H54 (cell line): ENCODE measurements at regions not wholly inside any gene's neighbourhood (a gene's known extent, or its start where the extent isn't known, plus 50 kb on each side); places are given as distances from the start of the nearest gene placed in this dataset.

Source experiments
- DNase-seq: peaks from one replicate; pipeline ENCODE4 v3.0.0; 2011; ENCODE audit warnings: low spot score, mixed read lengths; ENCODE audit not compliant: insufficient read length
- FAIRE-seq: peaks from 3 replicates; lab custom pipeline; 2011; peaks lifted over from hg19 to GRCh38; lab: Jason Lieb, UNC
- POLR2A ChIP-seq: IDR thresholded peaks from 2 replicates; pipeline ENCODE4 v1.6.1; 2011; ENCODE audit warnings: low read depth, mild to moderate bottlenecking, low read length

DNA sequence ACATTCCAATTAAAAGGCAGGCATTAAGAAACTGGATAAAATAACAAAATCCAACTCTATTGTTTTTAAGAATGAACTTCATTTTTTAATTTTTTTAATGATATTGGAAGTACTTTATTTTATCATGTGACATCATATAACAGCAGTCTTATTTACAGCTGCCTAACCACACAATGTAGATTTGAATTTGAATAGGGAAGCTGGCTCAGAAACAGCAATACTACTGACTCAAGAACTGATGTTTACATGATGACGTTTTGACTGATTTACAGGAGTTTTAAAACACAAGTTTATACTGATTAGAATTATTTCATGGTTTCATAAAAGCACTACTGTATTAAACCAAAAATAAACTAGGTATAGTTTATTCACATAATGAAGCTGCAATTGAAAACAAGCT lies 348.7 kb upstream of the NR5A2 start:
- TF ChIP-seq POLR2A = no peak
- no peak for FAIRE-seq

DNA sequence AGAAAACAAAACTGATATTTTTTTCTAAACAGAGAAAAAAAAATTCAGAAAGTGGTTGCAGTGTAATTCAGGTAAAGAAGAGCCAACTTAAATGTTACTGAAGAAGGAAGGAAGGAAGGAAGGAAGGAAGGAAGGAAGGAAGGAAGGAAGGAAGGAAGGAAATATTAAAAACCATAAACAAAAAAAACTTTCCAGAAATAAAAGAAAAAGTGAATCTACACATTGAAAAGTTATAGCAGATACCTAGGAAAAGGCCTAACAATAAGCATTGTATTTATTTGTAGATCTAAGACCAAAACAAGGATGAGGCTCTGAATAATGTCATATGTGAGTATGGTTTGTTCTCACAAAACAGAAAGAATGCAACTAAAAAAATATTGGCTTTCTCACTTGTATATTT lies 345.4 kb upstream of the NR5A2 start:
- FAIRE-seq (no peak), DNase-seq (no peak)
- TF ChIP-seq POLR2A = no peak

More for the DNA sequence above, 348.7 kb upstream of the NR5A2 start:
- no peak for DNase-seq

DNA sequence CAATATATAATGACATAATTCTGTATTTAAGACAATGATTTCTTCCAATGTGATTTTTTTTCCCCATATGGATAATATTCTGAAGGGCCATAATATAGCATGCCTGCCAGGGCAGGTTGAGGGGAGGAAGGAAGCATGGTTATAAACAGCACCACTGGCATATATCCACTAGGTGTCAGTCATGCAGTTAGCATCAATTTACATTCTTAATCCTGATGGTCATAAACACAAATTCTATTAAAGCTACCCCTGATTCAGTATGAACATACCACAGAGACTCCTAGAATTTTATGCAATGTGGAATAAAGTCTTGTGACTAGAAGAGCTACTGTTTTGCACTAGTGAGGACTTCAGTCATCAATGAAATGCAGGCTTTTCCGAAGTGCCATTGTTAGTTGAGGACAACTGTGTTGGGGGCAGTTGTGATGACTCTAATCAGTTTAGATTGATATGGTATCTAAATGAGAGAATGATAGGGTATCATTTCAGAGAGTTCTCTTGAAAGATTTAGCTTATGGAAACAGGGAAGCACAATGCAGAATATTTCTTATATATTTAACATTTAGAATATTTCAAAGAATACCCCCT lies 342.7 kb upstream of the NR5A2 start:
- DNase-seq = peak; percentile 12
- FAIRE-seq = peak; percentile 99
- no peak for TF ChIP-seq POLR2A

DNA sequence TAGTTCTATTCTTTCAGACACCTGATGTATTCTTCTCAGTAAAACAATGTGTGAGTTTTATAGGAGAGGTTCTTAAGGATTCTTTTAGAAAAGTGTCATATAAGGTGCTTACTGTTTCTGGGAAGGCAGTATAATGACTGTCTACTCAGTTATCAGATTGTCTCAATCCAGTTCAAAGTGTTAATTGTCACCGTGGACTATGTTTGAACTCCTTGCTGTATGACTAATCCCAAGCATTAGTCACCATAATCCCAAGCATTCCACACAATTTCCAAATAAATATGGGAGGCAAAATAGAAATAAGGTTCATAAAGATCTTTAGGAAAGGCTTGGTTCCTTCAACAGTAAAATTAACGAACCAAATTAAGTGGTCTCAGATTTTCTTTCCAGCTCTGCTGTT lies 342.1 kb upstream of the NR5A2 start:
- no peak for TF ChIP-seq POLR2A
- FAIRE-seq (peak; percentile 77), DNase-seq (no peak)

DNA sequence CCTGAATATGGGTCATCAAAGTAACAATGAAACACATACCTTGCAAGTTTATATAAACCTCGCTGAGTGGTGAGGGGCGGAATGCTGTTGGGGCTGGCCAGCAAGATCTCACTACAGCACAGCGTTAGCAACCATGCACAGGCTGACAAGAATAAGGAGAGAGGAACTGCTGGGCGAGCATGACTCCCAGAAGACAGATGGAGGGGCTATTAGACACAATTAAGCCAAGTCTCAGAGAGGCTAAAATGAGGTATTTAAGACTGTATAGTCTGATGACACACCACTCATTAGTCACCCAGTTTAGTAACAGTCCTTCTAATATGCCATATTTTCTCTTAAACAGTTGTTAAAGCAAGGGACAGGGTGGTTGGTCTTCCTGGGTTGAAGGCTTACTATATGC lies 340.2 kb upstream of the NR5A2 start:
- DNase-seq (no peak), FAIRE-seq (no peak)
- no peak for TF ChIP-seq POLR2A

DNA sequence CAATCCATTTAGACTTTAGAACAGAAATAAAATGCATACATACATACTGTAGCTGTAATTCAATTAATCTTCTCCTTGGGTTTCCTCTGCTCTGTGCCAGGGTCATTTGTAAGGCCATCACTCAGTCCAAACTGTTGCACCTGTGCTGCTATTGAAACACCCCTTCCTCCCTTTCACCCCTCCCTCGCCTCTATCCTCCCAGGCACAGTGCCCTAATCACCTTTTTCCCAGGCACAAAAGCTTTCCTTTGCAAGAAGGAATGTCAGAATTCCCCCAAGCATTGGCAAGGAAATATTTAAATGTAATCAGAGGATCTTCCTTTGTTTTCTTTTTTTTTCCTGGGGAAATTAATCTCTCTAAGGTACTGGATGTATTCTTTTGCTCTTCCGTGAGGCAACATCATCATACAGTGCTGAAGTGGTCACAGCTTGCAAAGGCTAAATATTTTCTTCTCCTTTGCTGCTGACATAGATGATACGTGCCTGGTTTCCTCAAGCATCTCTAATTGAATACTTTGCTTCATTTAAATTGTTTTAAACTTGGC lies 339.3 kb upstream of the NR5A2 start:
- DNase-seq (no peak), FAIRE-seq (no peak)
- TF ChIP-seq POLR2A = no peak

DNA sequence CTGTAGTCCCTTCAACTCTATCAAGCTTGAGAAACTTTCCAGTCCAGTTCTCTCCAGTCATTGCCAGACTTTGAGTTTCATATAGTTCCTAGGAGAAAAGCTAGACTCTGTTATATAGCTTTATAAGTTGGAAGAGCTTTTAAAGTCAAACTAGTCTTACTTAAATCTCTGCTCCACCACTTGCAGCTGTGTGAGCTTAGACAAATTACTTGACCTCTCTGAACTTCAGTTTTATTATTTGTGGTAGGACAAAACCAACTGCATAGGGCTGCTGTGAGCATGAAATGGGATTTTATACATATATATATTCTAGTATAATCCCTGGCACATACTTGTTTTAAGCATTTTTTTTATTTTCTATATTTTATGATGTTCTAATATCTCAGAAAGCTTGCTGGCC lies 338.7 kb upstream of the NR5A2 start:
- no peak for FAIRE-seq
- DNase-seq = no peak
- TF ChIP-seq POLR2A = no peak

DNA sequence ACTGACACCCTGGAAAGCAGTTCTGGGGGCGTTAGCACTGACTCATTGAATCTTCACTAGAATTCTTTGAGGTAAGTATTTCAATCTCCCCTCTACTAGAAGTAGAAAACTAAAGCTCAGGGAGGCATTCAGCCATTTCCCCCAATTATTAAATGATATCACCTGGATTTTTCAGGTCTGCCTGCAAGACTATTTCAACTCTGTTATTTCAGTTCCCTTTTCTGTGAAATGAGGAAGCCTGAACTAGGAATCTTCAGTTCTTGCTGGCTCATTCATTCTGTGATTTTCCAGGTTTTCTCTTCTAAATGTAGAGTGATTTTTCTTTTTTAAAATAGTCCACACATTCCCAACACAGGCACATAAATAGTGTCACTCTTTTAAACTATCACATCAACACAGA lies 337.0 kb upstream of the NR5A2 start:
- TF ChIP-seq POLR2A = no peak
- DNase-seq (no peak), FAIRE-seq (no peak)

DNA sequence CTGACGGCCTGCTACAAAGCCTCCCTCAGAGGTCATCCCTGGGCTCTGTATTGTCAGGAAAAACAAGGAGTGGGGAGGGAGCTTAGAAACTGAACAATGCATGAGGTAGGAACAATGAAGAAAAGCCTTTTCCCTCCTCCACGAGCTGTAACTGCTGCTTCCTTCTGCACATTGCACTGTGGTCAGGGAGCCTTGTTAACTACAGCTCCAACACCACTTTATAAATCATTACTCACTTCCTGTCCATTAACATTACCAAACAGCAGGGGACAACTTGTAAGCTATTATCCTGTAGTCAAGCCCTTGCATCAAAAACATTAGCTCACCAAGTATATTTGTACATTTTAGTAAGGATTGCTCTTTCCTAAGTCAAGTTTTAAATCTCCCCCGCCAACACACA lies 336.0 kb upstream of the NR5A2 start:
- DNase-seq (peak; percentile 24), FAIRE-seq (peak; percentile 95)
- no peak for TF ChIP-seq POLR2A

DNA sequence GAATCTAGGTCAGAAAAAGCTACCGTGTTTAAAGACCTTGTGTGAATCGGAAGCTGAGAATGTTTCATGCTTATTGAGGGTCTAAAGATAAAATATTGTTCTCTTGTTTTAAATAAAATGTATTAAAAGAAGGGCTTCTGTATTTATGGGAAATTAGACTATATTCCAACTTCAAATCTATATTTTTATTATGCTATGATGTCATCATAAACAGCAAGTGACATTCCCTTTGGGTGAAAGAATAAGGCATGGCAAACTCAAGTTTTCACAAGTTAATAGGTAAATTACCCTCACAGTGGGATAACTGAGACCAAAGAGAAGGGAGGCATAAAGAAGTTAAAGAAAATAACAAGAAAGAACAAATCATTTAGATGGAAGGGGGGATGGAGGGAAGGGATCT lies 333.8 kb upstream of the NR5A2 start:
- no peak for TF ChIP-seq POLR2A
- DNase-seq = no peak
- FAIRE-seq = no peak

DNA sequence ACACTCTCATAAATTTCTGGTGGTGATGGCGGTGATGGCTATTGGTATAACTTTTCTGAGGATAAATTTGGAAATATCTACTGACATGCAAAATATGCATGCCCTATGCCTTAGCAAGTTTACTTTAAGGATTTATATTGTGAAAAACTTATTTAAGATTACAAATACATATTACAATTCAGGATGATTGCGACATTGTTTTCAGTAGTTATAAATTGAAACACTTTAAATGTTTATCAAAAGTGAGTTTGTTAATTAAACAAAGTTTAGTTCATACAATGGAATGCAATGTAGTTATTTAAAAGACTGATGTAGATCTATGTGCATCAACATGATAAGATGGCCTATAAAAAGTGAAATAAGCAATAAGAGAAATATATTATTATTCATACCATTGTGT lies 331.3 kb upstream of the NR5A2 start:
- TF ChIP-seq POLR2A = no peak
- no peak for DNase-seq
- FAIRE-seq = no peak

DNA sequence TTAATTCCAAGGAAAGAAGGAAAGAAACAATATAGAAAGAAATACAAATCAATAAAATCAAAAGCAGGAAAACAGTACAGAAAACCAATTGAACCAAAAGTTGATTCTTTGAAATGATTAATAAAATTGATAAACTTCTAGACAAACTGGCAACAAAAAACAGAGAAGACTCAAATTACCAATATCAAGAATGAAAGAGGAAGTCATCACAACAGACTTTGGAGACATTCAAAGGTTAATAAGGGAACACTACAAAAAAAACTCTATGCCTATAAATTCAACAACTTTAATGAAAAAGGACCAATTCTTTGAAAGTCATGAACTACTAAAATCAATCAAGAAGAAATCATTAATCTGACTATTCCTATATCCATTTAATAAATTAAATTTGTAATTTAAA lies 329.3 kb upstream of the NR5A2 start:
- TF ChIP-seq POLR2A = no peak
- FAIRE-seq (no peak), DNase-seq (no peak)

DNA sequence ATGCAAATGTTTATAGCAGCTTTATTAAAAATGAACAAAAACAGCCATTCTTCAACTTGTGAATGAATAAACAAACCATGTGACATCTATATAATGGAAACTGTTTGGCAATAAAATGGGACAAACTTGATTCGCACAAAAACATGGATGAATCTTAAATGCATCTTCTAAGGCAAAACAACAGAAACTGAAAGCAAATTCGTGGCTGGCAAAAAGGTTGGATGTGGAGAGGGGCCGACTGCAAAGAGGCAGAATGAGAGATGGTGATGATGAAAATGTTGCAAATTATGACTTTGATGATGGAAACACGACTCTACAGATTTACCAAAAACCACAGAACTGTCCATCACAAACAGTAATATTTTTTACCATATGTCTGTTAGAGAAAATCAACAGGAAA lies 327.0 kb upstream of the NR5A2 start:
- DNase-seq (no peak), FAIRE-seq (peak; percentile 92)
- TF ChIP-seq POLR2A = no peak

DNA sequence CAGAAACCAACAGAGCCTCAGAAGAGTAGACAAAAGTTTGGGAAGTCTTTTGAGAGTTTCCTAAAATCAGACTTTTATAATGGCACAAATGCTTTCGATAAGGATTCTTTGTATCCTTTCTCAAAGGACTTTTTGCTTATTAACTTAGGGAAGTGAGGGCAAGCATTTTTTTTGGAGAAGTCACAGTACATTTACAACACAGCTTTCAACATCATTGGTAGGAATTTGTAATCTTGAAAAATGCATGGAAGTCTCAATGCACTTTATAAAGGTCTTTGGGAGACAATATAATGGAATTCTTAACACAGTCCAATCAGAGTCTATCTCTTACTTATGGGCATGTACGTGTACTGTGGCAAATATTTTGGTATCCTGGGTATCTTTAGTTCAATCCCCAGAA lies 325.8 kb upstream of the NR5A2 start:
- FAIRE-seq = peak; percentile 82
- DNase-seq = no peak
- no peak for TF ChIP-seq POLR2A

DNA sequence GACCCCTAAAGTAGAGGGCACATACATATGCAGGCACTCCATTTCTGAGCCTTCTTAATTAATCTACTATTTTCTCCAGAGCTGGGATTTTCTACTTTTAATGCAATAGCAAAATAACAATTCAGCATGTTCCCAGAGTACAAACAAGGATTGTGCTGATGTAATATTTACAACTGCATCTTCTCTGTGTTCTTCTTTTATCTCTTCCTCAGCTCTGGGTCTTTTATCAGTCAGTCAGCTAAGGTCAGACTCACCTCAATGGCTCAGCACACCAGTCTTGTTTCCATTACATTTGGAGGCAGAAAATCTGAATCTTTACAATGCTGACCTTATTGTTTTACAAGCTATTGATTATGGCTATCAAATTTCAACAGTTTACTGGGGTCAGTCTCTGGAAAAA lies 323.3 kb upstream of the NR5A2 start:
- DNase-seq (no peak), FAIRE-seq (peak; percentile 11)
- TF ChIP-seq POLR2A = no peak

DNA sequence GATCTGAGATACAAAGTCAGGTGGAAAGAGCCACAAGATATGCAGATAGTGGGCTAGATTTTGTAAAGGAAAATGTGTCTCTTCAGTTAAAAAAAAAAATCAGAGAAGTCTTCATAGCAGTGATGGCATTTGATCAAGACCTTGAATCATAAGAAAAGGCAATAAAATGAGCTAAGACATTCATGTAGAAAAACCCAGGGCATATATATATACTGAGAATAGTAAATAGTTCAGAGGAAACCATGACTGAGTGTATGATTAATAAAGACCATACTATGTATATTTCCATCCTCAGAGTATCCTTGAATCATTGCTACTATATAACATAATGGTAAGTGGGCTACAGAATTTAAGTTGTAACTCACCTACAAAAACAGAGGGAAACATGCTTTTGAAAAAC lies 321.7 kb upstream of the NR5A2 start:
- DNase-seq (no peak), FAIRE-seq (no peak)
- TF ChIP-seq POLR2A = no peak
